K562 (cell line): ENCODE measurements at regions not wholly inside any gene's neighbourhood (a gene's known extent, or its start where the extent isn't known, plus 50 kb on each side); places are given as distances from the start of the nearest gene placed in this dataset.

Experiments
- ATAC-seq: fragments of 200-7000 bp; cut with Tn5 transposase; 3 replicates; pipeline ENCODE4 v1.9.1; 2020; ENCODE audit warnings: moderate library complexity
- BruUV-seq: library from RNA; stranded (reverse); fragments of 400-500 nt; replicated peaks from 2 replicates; lab custom pipeline; 2021; lab: Mats Ljungman, UMichigan
- CTCF ChIA-PET: fragments of 300-600 bp; formaldehyde crosslinking; extraction: SDS; loops from one replicate; lab custom pipeline; 2021; ENCODE audit warnings: low intra/inter-chr PET ratio; lab: Yijun Ruan, JAX
- POLR2A ChIA-PET: fragments of 300-600, 350-650 bp; sonication (Branson Sonifier 250); formaldehyde crosslinking; extraction: SDS; loops from one replicate; lab custom pipeline; 2021; ENCODE audit warnings: antibody characterized with exemption, inconsistent platforms; lab: Yijun Ruan, JAX
- DNase-seq, 4 experiments: peaks; one replicate each; pipeline versions ENCODE4 v3.0.0 to v3.0.0-alpha.2; 2011 to 2018; ENCODE audit warnings: low spot score in 3 of 4, mixed read lengths in 3 of 4; ENCODE audit errors: extremely low read depth in 1 of 4
- FAIRE-seq: peaks from 2 replicates; lab custom pipeline; 2011; peaks lifted over from hg19 to GRCh38; lab: Jason Lieb, UNC
- H2AFZ ChIP-seq: 2 replicates; pipeline ENCODE4 v1.6.0; 2011; ENCODE audit warnings: low read depth, low read length, control low read depth, inconsistent platforms
- H3K27ac ChIP-seq: fragments of 200-600 bp; 3 replicates; pipeline ENCODE4 v1.8.0; 2011; ENCODE audit warnings: low read depth, mild to moderate bottlenecking, control low read depth, inconsistent platforms, low read length, moderate library complexity, mixed read lengths; ENCODE audit errors: extremely low read depth
- H3K27me3 ChIP-seq, 2 experiments: fragments of 300-600 bp in 1 of 2; 2 replicates in 1 of 2; 3 replicates in 1 of 2; pipeline versions ENCODE4 v1.6.0 to v1.8.0; 2011; ENCODE audit warnings: inconsistent platforms in 2 of 2, low read length in 2 of 2, mild to moderate bottlenecking in 1 of 2, mixed read lengths in 1 of 2, moderate library complexity in 1 of 2; ENCODE audit not compliant: control insufficient read depth in 2 of 2, insufficient read depth in 2 of 2
- H3K36me3 ChIP-seq: fragments of 300-600 bp; 3 replicates; pipeline ENCODE4 v1.8.0; 2011; ENCODE audit warnings: mild to moderate bottlenecking, low read length, inconsistent platforms; ENCODE audit not compliant: control insufficient read depth, insufficient read depth
- H3K4me1 ChIP-seq, 2 experiments: fragments of 200-600 bp in 1 of 2; replicated peaks in 1 of 2; 2 replicates in 1 of 2; 3 replicates in 1 of 2; pipeline versions ENCODE4 v1.5.1 to v1.8.0; 2011; ENCODE audit warnings: inconsistent platforms in 2 of 2, low read length in 2 of 2, mild to moderate bottlenecking in 1 of 2, mixed read lengths in 1 of 2, moderate library complexity in 1 of 2; ENCODE audit not compliant: control insufficient read depth in 2 of 2, insufficient read depth in 2 of 2
- H3K4me2 ChIP-seq: 2 replicates; pipeline ENCODE4 v1.6.1; 2011; ENCODE audit warnings: low read length, control low read depth, inconsistent platforms, mixed read lengths; ENCODE audit not compliant: insufficient read depth
- H3K4me3 ChIP-seq: fragments of 200-600 bp; sonication (generic), shearing (Covaris generic); 2 replicates; pipeline ENCODE4 v1.5.1; 2016; ENCODE audit warnings: control low read depth, inconsistent platforms
- H3K79me2 ChIP-seq: fragments of 200-600 bp; 3 replicates; pipeline ENCODE4 v1.8.0; 2011; ENCODE audit warnings: low read length, inconsistent platforms; ENCODE audit not compliant: control insufficient read depth, insufficient read depth
- H3K9ac ChIP-seq, 2 experiments: 2 replicates each; pipeline versions ENCODE4 v1.6.0 to v1.6.1; 2011; ENCODE audit warnings: low read depth in 2 of 2, low read length in 2 of 2, control low read depth in 1 of 2, inconsistent platforms in 1 of 2, mild to moderate bottlenecking in 1 of 2, mixed read lengths in 1 of 2; ENCODE audit not compliant: insufficient read depth in 1 of 2
- H3K9me1 ChIP-seq: one replicate; pipeline ENCODE4 v1.6.0; 2011; ENCODE audit warnings: inconsistent platforms, mild to moderate bottlenecking, low read length, moderate library complexity; ENCODE audit not compliant: control insufficient read depth, insufficient read depth
- H3K9me3 ChIP-seq: replicated peaks from 2 replicates; pipeline ENCODE4 v1.5.1; 2011; ENCODE audit warnings: low read depth, low read length, inconsistent platforms; ENCODE audit not compliant: control insufficient read depth, insufficient read depth
- H4K20me1 ChIP-seq: replicated peaks from 2 replicates; pipeline ENCODE4 v1.6.1; 2011; ENCODE audit warnings: low read length, inconsistent platforms, mixed read lengths; ENCODE audit not compliant: control insufficient read depth, insufficient read depth
- CBX1 ChIP-seq: sonication (generic); IDR thresholded peaks from 2 replicates; pipeline ENCODE4 v1.6.1; 2016; ENCODE audit warnings: antibody characterized with exemption, low read depth, mild to moderate bottlenecking
- CBX3 ChIP-seq, 2 experiments: IDR thresholded peaks; 1 replicate in 1 of 2; 2 replicates in 1 of 2; pipeline ENCODE4 v1.6.1; 2012; ENCODE audit warnings: inconsistent platforms in 2 of 2, low read length in 2 of 2, borderline replicate concordance in 1 of 2, control low read depth in 1 of 2
- CBX5 ChIP-seq: IDR thresholded peaks from 2 replicates; pipeline ENCODE4 v1.6.1; 2014; ENCODE audit warnings: low read depth, borderline replicate concordance
- LEF1 ChIP-seq: fragments of 450-650 bp; IDR thresholded peaks from 2 replicates; pipeline ENCODE4 v1.6.1; 2016; ENCODE audit warnings: mild to moderate bottlenecking
- RFX7 ChIP-seq: fragments of 250-450 bp; sonication (Bioruptor Pico); IDR thresholded peaks from 2 replicates; pipeline ENCODE4 v1.5.1; 2021; ENCODE audit warnings: mild to moderate bottlenecking
- TRIM28 ChIP-seq: fragments of 450-650 bp; IDR thresholded peaks from 2 replicates; pipeline ENCODE4 v1.6.1; 2017
- ZFP36 ChIP-seq: fragments of 150-350 bp; IDR thresholded peaks from 2 replicates; pipeline ENCODE4 v1.6.1; 2018; ENCODE audit warnings: low read length, low read depth; ENCODE audit not compliant: partially characterized antibody
- WGBS: fragments of 100-300 bp; shearing (Covaris generic); methylation state at CpG from one replicate; pipeline ENCODE4 v1.1.6; 2016; ENCODE audit warnings: low coverage, mixed read lengths; ENCODE audit not compliant: insufficient coverage; ENCODE audit errors: missing lambda C conversion rate; 5-methylcytosine and 5-hydroxymethylcytosine counted together
- in situ Hi-C: fragments of 300-500 bp; cut with MboI; formaldehyde crosslinking; loops from 4 replicates; pipeline ENCODE4 v1.15.0; 2018; ENCODE audit warnings: inconsistent platforms, mixed read lengths
- intact Hi-C: fragments of 100-400 bp; cut with micrococcal nuclease; formaldehyde crosslinking; loops from 2 replicates; pipeline ENCODE4 v1.14.2; 2022
- TF ChIP-seq, protein P1 (sequence below): fragments of 450-650 bp; IDR thresholded peaks from 2 replicates; pipeline ENCODE4 v1.6.1; 2018; ENCODE audit warnings: mild to moderate bottlenecking, low read depth; ENCODE audit not compliant: partially characterized antibody

DNA sequence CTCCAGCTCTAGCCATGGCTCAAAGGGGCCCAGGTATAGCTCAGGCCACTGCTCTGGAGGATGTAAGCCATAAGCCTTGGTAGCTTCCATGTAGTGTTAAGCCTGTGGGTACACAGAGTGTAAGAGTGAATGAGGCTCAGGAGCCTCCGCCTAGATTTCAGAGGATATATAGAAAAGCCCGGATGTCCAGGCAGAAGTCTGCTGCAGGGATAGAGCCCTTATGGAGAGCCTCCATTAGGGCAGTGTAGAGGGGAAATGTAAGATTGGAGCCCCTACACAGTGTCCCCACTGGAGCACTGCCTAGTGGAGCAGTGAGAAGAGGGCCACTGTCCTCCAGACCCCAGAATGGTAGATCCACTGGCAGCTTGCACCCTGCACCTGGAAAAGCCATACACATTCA lies 240.8 kb upstream of the KLF14 start:
- no peak for FAIRE-seq
- POLR2A ChIA-PET = no interaction called here
- BruUV-seq = no TSS peak

More for the DNA sequence above, 240.8 kb upstream of the KLF14 start:
- Histone ChIP-seq H4K20me1 (no peaks in the 10 kb centered on the region), H3K36me3 (no peaks in the 10 kb centered on the region), H3K4me2 (no peak overlapping the region), H3K9ac (no peak overlapping the region), H3K9me1 (no peaks in the 10 kb centered on the region), H2AFZ (no peak overlapping the region), H3K79me2 (no peaks in the 10 kb centered on the region), H3K4me3 (no peak overlapping the region), H3K27me3 (no peaks in the 10 kb centered on the region), H3K27ac (no peak overlapping the region), H3K9me3 (peaks cover 2% of the 10 kb centered on the region; the same call in 1 of the 2 replicates), H3K4me1 (no peaks in the 10 kb centered on the region)
- intact Hi-C loops = no loop called here
- CTCF ChIA-PET = interaction anchor here (0.6 kb wide), 1 partner anchor 64 kb away, joined by 3 read pairs; no protein-coding TSS in a partner anchor
- 78% methylated on average over 2 of the region's 2 CpGs for WGBS
- in situ Hi-C loops = no loop called here
- TF ChIP-seq CBX3 (IDR thresholded peaks at IDR 0.05; ENCODE audit: borderline replicate concordance in 1 of 2, low read length in 2 of 2) = peak in 1 of 2 experiments; percentile 74; a peak in 1 of 3 replicates
- peak; percentile 71; the same call in 1 of the 2 replicates for TF ChIP-seq CBX5
- TF ChIP-seq CBX1 = peak; percentile 79; the same call in 1 of the 2 replicates
- no peak for TF ChIP-seq RFX7 (CRISPR knock-in tag)
- TF ChIP-seq TRIM28 = 0 out of 2 replicates have a peak, but pooled peaks have one; percentile 23
- no peak for TF ChIP-seq LEF1
- TF ChIP-seq ZFP36 = peak; percentile 42
- TF ChIP-seq, protein P1, sequence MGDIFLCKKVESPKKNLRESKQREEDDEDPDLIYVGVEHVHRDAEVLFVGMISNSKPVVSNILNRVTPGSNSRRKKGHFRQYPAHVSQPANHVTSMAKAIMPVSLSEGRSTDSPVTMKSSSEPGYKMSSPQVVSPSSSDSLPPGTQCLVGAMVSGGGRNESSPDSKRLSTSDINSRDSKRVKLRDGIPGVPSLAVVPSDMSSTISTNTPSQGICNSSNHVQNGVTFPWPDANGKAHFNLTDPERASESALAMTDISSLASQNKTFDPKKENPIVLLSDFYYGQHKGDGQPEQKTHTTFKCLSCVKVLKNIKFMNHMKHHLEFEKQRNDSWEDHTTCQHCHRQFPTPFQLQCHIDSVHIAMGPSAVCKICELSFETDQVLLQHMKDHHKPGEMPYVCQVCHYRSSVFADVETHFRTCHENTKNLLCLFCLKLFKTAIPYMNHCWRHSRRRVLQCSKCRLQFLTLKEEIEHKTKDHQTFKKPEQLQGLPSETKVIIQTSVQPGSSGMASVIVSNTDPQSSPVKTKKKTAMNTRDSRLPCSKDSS = peak; percentile 17
- ATAC-seq (no peak; the same call in 2 of the 3 replicates), DNase-seq (no peak)
